ENCODE measurements at regions not wholly inside any gene's neighbourhood (a gene's known extent, or its start where the extent isn't known, plus 50 kb on each side); places are given as distances from the start of the nearest gene placed in this dataset.

GRCh38 chr1:57843760-57844159, 419.9 kb upstream of the DAB1 start:
- H3K4me3 Mint-ChIP-seq (ENCODE audit: unreplicated experiment): no peak overlapping the region
- FAIRE-seq (peak; percentile 43), DNase-seq (ENCODE audit: low read depth) (peak; percentile 89)
- H3K9me3 Mint-ChIP-seq (ENCODE audit: unreplicated experiment): peaks cover 6% of the 10 kb centered on the region
- no peaks in the 10 kb centered on the region for H3K27me3 ChIP-seq (ENCODE audit: insufficient read depth, low read length)
- peaks cover 22% of the 10 kb centered on the region for H3K4me1 Mint-ChIP-seq (ENCODE audit: low read depth, unreplicated experiment)
- H3K36me3 ChIP-seq (ENCODE audit: insufficient read depth, low read length): no peaks in the 10 kb centered on the region
- no peak overlapping the region for H3K9ac ChIP-seq (ENCODE audit: low read length)
- H3K79me2 ChIP-seq (ENCODE audit: insufficient read depth, low read length): no peaks in the 10 kb centered on the region
- no peaks in the 10 kb centered on the region for H3K9me3 ChIP-seq (ENCODE audit: insufficient read depth, low read depth, low read length)
- H3K36me3 Mint-ChIP-seq (ENCODE audit: low read depth, unreplicated experiment): no peaks in the 10 kb centered on the region
- no peak overlapping the region for H2AFZ ChIP-seq (ENCODE audit: low read depth, low read length)
- H3K27ac ChIP-seq (ENCODE audit: low read depth, low read length): no peak overlapping the region
- H3K27ac Mint-ChIP-seq (ENCODE audit: unreplicated experiment): no peak overlapping the region
- no peaks in the 10 kb centered on the region for H3K27me3 Mint-ChIP-seq (ENCODE audit: low read depth, unreplicated experiment)
- no peaks in the 10 kb centered on the region for H4K20me1 ChIP-seq (ENCODE audit: insufficient read depth, low read length)
- H3K4me1 ChIP-seq (ENCODE audit: insufficient read depth, low read length): peaks cover 33% of the 10 kb centered on the region
- no peak overlapping the region for H3K4me3 ChIP-seq (ENCODE audit: insufficient read depth, low read depth, low read length)
- TF ChIP-seq EZH2 (IDR thresholded peaks at IDR 0.05; ENCODE audit: insufficient read depth, low read length): no peak
- TF ChIP-seq CTCF (IDR thresholded peaks at IDR 0.05; ENCODE audit: insufficient read depth, low read depth, low read length): no peak
- H3K4me2 ChIP-seq (ENCODE audit: low read length): peak overlapping the region; percentile 42

- no peak overlapping the region for H3K27ac Mint-ChIP-seq (ENCODE audit: unreplicated experiment)
- H3K79me2 ChIP-seq (ENCODE audit: insufficient read depth, low read length): no peaks in the 10 kb centered on the region
- peaks cover 6% of the 10 kb centered on the region for H3K9me3 Mint-ChIP-seq (ENCODE audit: unreplicated experiment)
- DNase-seq (ENCODE audit: low read depth) (no peak), FAIRE-seq (no peak)
- peaks cover 24% of the 10 kb centered on the region for H3K4me1 ChIP-seq (ENCODE audit: insufficient read depth, low read length)
- H3K27ac ChIP-seq (ENCODE audit: low read depth, low read length): no peak overlapping the region
- no peaks in the 10 kb centered on the region for H3K36me3 Mint-ChIP-seq (ENCODE audit: low read depth, unreplicated experiment)
- no peak for TF ChIP-seq CTCF (IDR thresholded peaks at IDR 0.05; ENCODE audit: insufficient read depth, low read depth, low read length)
- TF ChIP-seq EZH2 (IDR thresholded peaks at IDR 0.05; ENCODE audit: insufficient read depth, low read length): no peak
- no peak overlapping the region for H3K9ac ChIP-seq (ENCODE audit: low read length)
- H3K4me3 ChIP-seq (ENCODE audit: insufficient read depth, low read depth, low read length): no peak overlapping the region
- no peak overlapping the region for H3K4me2 ChIP-seq (ENCODE audit: low read length)
- H3K27me3 ChIP-seq (ENCODE audit: insufficient read depth, low read length): no peaks in the 10 kb centered on the region
- H3K36me3 ChIP-seq (ENCODE audit: insufficient read depth, low read length): no peaks in the 10 kb centered on the region
- no peak overlapping the region for H3K4me3 Mint-ChIP-seq (ENCODE audit: unreplicated experiment)
- peaks cover 9% of the 10 kb centered on the region for H3K4me1 Mint-ChIP-seq (ENCODE audit: low read depth, unreplicated experiment)
- H2AFZ ChIP-seq (ENCODE audit: low read depth, low read length): no peak overlapping the region
- no peaks in the 10 kb centered on the region for H3K27me3 Mint-ChIP-seq (ENCODE audit: low read depth, unreplicated experiment)
- H4K20me1 ChIP-seq (ENCODE audit: insufficient read depth, low read length): no peaks in the 10 kb centered on the region
- no peaks in the 10 kb centered on the region for H3K9me3 ChIP-seq (ENCODE audit: insufficient read depth, low read depth, low read length)
Observed at GRCh38 chr1:57839526-57839925, 415.7 kb upstream of the DAB1 start.

GRCh38 chr1:57839067-57839466, 415.2 kb upstream of the DAB1 start:
- peak; percentile 69 for DNase-seq (ENCODE audit: low read depth)
- Mint-ChIP-seq H3K9me3 (ENCODE audit: unreplicated experiment) (peaks cover 6% of the 10 kb centered on the region), H3K27me3 (ENCODE audit: low read depth, unreplicated experiment) (no peaks in the 10 kb centered on the region), H3K4me1 (ENCODE audit: low read depth, unreplicated experiment) (peaks cover 5% of the 10 kb centered on the region), H3K27ac (ENCODE audit: unreplicated experiment) (no peak overlapping the region), H3K36me3 (ENCODE audit: low read depth, unreplicated experiment) (no peaks in the 10 kb centered on the region), H3K4me3 (ENCODE audit: unreplicated experiment) (no peak overlapping the region)
- Histone ChIP-seq H4K20me1 (ENCODE audit: insufficient read depth, low read length) (no peaks in the 10 kb centered on the region), H3K27ac (ENCODE audit: low read depth, low read length) (no peak overlapping the region), H3K4me2 (ENCODE audit: low read length) (no peak overlapping the region), H3K4me1 (ENCODE audit: insufficient read depth, low read length) (peaks cover 20% of the 10 kb centered on the region), H2AFZ (ENCODE audit: low read depth, low read length) (no peak overlapping the region), H3K79me2 (ENCODE audit: insufficient read depth, low read length) (no peaks in the 10 kb centered on the region), H3K27me3 (ENCODE audit: insufficient read depth, low read length) (no peaks in the 10 kb centered on the region), H3K9ac (ENCODE audit: low read length) (no peak overlapping the region), H3K36me3 (ENCODE audit: insufficient read depth, low read length) (no peaks in the 10 kb centered on the region), H3K9me3 (ENCODE audit: insufficient read depth, low read depth, low read length) (no peaks in the 10 kb centered on the region), H3K4me3 (ENCODE audit: insufficient read depth, low read depth, low read length) (no peak overlapping the region)
- TF ChIP-seq CTCF (IDR thresholded peaks at IDR 0.05; ENCODE audit: insufficient read depth, low read depth, low read length) (no peak), EZH2 (IDR thresholded peaks at IDR 0.05; ENCODE audit: insufficient read depth, low read length) (no peak)
- no peak for FAIRE-seq

All from astrocyte (in vitro differentiated cells and primary cell).